ENCODE measurements at regions not wholly inside any gene's neighbourhood (a gene's known extent, or its start where the extent isn't known, plus 50 kb on each side); places are given as distances from the start of the nearest gene placed in this dataset.

GRCh38 chrX:5752831-5753230 lies 475.8 kb downstream of the NLGN4X start:
- DNase-seq (ENCODE audit: low spot score): no peak
- H3K27ac ChIP-seq: no peak overlapping the region
- ChIA-PET CTCF (interaction anchor here (0.7 kb wide), 1 partner anchor 399 kb away, joined by 4 read pairs; no protein-coding TSS in a partner anchor), POLR2A (ENCODE audit: low non-redundant PET) (no interaction called here)
- no peak for TF ChIP-seq CTCF (conservative IDR thresholded peaks at IDR 0.05; ENCODE audit: low read depth)

GRCh38 chrX:5748586-5749150 lies 480.0 kb downstream of the NLGN4X start:
- CTCF ChIA-PET: no interaction called here
- H3K27ac ChIP-seq: no peak overlapping the region
- no peak for DNase-seq (ENCODE audit: low spot score)
- POLR2A ChIA-PET (ENCODE audit: low non-redundant PET): no interaction called here
- TF ChIP-seq CTCF (conservative IDR thresholded peaks at IDR 0.05; ENCODE audit: low read depth): no peak

GRCh38 chrX:5746231-5746630 lies 482.4 kb downstream of the NLGN4X start:
- POLR2A ChIA-PET (ENCODE audit: low non-redundant PET): no interaction called here
- TF ChIP-seq CTCF (conservative IDR thresholded peaks at IDR 0.05; ENCODE audit: low read depth): no peak
- CTCF ChIA-PET: no interaction called here
- no peak overlapping the region for H3K27ac ChIP-seq
- DNase-seq (ENCODE audit: low spot score): no peak

GRCh38 chrX:5733501-5733900 lies 495.2 kb downstream of the NLGN4X start:
- no peak for TF ChIP-seq CTCF (conservative IDR thresholded peaks at IDR 0.05; ENCODE audit: low read depth)
- ChIA-PET POLR2A (ENCODE audit: low non-redundant PET) (no interaction called here), CTCF (no interaction called here)
- DNase-seq (ENCODE audit: low spot score): no peak
- no peak overlapping the region for H3K27ac ChIP-seq

- DNase-seq (ENCODE audit: low spot score): no peak
- POLR2A ChIA-PET (ENCODE audit: low non-redundant PET): no interaction called here
- CTCF ChIA-PET: no interaction called here
- no peak for TF ChIP-seq CTCF (conservative IDR thresholded peaks at IDR 0.05; ENCODE audit: low read depth)
- no peak overlapping the region for H3K27ac ChIP-seq
These were observed 498.1 kb downstream of the NLGN4X start for GRCh38 chrX:5730556-5730955.

GRCh38 chrX:5726224-5726623 lies 502.4 kb downstream of the NLGN4X start:
- no peak for TF ChIP-seq CTCF (conservative IDR thresholded peaks at IDR 0.05; ENCODE audit: low read depth)
- POLR2A ChIA-PET (ENCODE audit: low non-redundant PET): no interaction called here
- CTCF ChIA-PET: no interaction called here
- DNase-seq (ENCODE audit: low spot score): no peak
- no peak overlapping the region for H3K27ac ChIP-seq

GRCh38 chrX:5724123-5724522 lies 504.5 kb downstream of the NLGN4X start:
- H3K27ac ChIP-seq: no peak overlapping the region
- no peak for TF ChIP-seq CTCF (conservative IDR thresholded peaks at IDR 0.05; ENCODE audit: low read depth)
- POLR2A ChIA-PET (ENCODE audit: low non-redundant PET): no interaction called here
- CTCF ChIA-PET: interaction anchor here (0.6 kb wide), 1 partner anchor 96 kb away, joined by 4 read pairs; no protein-coding TSS in a partner anchor
- no peak for DNase-seq (ENCODE audit: low spot score)
